Neural crest cell (in vitro differentiated cells): ENCODE measurements at regions not wholly inside any gene's neighbourhood (a gene's known extent, or its start where the extent isn't known, plus 50 kb on each side); places are given as distances from the start of the nearest gene placed in this dataset.

Source experiments
- DNase-seq: peaks from one replicate; pipeline ENCODE4 v3.0.0; 2021; ENCODE audit warnings: low read depth, mixed read lengths, low spot score
- H3K27ac Mint-ChIP-seq: one replicate; pipeline ENCODE4 v1.8.0; 2021; ENCODE audit warnings: mild to moderate bottlenecking, mixed read lengths; ENCODE audit not compliant: unreplicated experiment
- H3K27me3 Mint-ChIP-seq: 2 replicates; pipeline ENCODE4 v1.8.0; 2021; ENCODE audit warnings: low read depth, mild to moderate bottlenecking, mixed read lengths
- H3K36me3 Mint-ChIP-seq: 2 replicates; pipeline ENCODE4 v1.8.0; 2021; ENCODE audit warnings: low read depth, mild to moderate bottlenecking, mixed read lengths
- H3K4me1 Mint-ChIP-seq: 2 replicates; pipeline ENCODE4 v1.8.0; 2021; ENCODE audit warnings: mixed read lengths
- H3K4me3 Mint-ChIP-seq: one replicate; pipeline ENCODE4 v1.8.0; 2021; ENCODE audit warnings: mild to moderate bottlenecking, mixed read lengths
- H3K9me3 Mint-ChIP-seq: 2 replicates; pipeline ENCODE4 v1.8.0; 2021; ENCODE audit warnings: mixed read lengths
- TF ChIP-seq, protein P1 (sequence below): fragments of 200-600 bp; sonication (generic); conservative IDR thresholded peaks from 2 replicates; pipeline ENCODE4 v1.5.0; 2021; ENCODE audit warnings: antibody characterized with exemption, mild to moderate bottlenecking

DNA sequence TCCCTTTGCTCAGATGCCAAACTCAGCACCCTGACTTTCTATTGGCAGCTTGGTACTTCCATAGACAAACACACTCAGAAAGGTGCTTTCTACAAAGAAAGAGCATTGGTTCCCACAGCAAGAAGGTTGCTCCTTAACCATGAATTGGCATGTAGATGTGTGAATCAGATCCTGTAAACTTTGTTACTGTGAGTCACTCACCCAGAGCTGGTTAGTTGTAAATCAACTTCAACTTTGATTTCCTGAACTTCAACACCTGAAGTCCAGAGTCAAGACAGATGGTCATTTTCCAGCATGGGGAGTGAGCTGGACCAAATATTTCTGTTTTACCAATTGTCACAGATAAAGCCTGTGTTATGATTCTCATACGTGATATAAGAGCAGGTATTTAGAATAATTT is 797.2 kb downstream of the TNS3 start:
- TF ChIP-seq, protein P1, sequence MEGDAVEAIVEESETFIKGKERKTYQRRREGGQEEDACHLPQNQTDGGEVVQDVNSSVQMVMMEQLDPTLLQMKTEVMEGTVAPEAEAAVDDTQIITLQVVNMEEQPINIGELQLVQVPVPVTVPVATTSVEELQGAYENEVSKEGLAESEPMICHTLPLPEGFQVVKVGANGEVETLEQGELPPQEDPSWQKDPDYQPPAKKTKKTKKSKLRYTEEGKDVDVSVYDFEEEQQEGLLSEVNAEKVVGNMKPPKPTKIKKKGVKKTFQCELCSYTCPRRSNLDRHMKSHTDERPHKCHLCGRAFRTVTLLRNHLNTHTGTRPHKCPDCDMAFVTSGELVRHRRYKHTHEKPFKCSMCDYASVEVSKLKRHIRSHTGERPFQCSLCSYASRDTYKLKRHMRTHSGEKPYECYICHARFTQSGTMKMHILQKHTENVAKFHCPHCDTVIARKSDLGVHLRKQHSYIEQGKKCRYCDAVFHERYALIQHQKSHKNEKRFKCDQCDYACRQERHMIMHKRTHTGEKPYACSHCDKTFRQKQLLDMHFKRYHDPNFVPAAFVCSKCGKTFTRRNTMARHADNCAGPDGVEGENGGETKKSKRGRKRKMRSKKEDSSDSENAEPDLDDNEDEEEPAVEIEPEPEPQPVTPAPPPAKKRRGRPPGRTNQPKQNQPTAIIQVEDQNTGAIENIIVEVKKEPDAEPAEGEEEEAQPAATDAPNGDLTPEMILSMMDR: no peak
- Mint-ChIP-seq H3K36me3 (peaks cover 15% of the 10 kb centered on the region), H3K4me3 (no peak overlapping the region), H3K4me1 (peaks cover 11% of the 10 kb centered on the region), H3K9me3 (peaks cover 15% of the 10 kb centered on the region), H3K27ac (no peak overlapping the region), H3K27me3 (no peaks in the 10 kb centered on the region)
- no peak for DNase-seq

DNA sequence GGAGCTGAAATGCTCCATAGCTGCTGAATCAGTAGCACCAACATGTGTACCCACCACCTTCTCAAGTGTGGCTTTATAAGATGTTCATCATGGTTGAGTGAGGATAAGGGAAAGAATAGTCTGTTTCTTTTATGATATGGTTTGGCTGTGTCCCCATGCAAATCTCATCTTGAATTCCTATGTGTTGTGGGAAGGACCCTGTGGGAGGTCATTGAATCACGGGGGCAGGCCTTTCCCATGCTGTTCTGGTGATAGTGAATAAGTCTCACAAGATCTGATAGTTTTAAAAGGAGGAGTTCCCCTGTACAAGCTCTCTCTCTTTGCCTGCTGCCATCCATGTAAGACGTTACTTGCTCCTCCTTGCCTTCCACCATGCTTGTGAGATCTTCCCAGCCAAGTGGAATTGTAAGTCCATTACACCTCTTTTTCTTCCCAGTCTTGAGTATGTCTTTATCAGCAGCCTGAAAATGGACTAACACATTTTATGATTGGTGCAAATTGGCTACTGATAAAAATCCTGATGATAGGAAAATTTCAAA is 799.9 kb downstream of the TNS3 start:
- Mint-ChIP-seq H3K4me1 (peaks cover 12% of the 10 kb centered on the region), H3K4me3 (no peak overlapping the region), H3K36me3 (peaks cover 14% of the 10 kb centered on the region), H3K9me3 (peaks cover 14% of the 10 kb centered on the region), H3K27ac (no peak overlapping the region), H3K27me3 (no peaks in the 10 kb centered on the region)
- no peak for DNase-seq
- TF ChIP-seq, protein P1: no peak

DNA sequence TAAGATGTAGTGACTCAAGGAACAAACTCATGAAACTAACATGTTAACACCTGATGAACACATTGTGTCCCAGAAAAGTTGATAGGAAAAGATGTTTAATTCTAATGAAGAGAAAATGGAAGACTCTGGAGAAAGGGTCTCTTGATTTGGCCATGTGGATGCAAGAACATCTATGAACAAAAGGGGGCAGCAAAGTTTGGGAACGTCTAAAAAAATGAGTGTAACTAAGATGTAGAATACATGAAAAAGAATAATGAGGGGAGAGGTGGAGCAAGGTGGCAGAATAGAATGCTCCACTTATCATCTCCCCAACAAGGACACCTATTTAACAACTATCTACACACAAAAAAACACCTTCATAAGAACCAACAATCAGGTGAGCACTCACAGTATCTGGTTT is 805.1 kb downstream of the TNS3 start:
- Mint-ChIP-seq H3K4me1 (peaks cover 18% of the 10 kb centered on the region), H3K36me3 (peaks cover 13% of the 10 kb centered on the region), H3K27ac (no peak overlapping the region), H3K9me3 (peaks cover 16% of the 10 kb centered on the region), H3K4me3 (no peak overlapping the region), H3K27me3 (no peaks in the 10 kb centered on the region)
- TF ChIP-seq, protein P1: peak; percentile 56
- no peak for DNase-seq

DNA sequence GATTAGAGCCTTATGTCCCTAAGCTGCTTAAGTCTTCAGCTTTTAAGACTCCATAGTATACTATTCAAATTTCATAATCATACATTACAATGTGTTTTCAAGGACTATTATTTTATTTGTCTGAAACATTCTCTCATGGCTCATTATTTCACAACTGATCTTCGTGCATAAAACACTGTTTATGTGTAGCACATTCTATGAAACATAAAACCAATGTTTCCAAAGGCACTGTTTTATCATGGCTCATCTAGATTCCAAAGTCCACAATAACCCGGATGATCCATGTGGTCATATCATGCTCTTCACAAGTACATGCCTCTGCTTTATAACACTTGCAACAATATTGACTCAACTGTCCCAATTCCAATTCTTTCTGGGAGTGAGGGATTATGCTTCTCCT is 806.1 kb downstream of the TNS3 start:
- DNase-seq: no peak
- Mint-ChIP-seq H3K27me3 (no peaks in the 10 kb centered on the region), H3K4me1 (peaks cover 18% of the 10 kb centered on the region), H3K4me3 (no peak overlapping the region), H3K27ac (no peak overlapping the region), H3K36me3 (peaks cover 8% of the 10 kb centered on the region), H3K9me3 (peaks cover 12% of the 10 kb centered on the region)
- TF ChIP-seq, protein P1: no peak

DNA sequence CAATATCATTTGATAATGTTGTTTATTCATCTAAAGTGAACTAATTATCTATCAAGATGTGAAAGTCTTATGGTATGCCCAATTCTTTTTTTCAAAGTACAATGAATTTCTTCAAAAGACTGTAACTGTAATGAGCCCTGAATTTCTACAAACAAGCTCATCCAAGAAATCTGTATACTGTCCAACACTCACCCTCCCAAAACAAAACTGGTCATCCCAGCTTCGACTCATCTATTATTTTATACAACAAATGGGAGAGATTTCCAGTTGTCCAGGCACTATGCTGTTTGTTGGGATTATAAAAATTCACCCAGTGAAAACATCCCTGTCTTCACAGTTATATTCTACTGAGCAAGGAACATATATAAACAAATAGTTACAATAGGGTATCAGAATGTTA is 806.9 kb downstream of the TNS3 start:
- H3K4me3 Mint-ChIP-seq: no peak overlapping the region
- no peaks in the 10 kb centered on the region for H3K27me3 Mint-ChIP-seq
- no peak overlapping the region for H3K27ac Mint-ChIP-seq
- H3K4me1 Mint-ChIP-seq: peaks cover 18% of the 10 kb centered on the region
- DNase-seq: no peak
- peaks cover 6% of the 10 kb centered on the region for H3K36me3 Mint-ChIP-seq
- TF ChIP-seq, protein P1: no peak
- H3K9me3 Mint-ChIP-seq: peaks cover 10% of the 10 kb centered on the region

DNA sequence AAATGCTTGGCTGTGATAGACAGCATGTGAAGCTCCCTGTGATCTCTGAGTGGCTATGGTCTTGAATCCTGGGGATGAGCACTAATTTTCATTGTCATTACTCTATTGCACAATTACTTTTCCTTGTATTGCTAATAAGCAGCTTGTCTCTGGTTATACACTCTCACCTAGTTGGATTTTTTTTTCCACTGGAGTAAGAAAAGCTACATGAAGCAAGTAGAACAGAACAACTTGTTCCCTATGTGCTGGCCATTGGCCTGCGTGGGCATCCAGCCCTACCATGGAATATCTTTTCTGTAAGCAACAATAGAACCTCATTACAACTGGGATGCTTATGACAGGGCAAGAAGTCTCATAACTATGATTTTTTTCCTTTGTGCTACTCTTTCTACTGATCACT is 807.4 kb downstream of the TNS3 start:
- Mint-ChIP-seq H3K4me1 (peaks cover 18% of the 10 kb centered on the region), H3K27me3 (no peaks in the 10 kb centered on the region), H3K36me3 (peaks cover 10% of the 10 kb centered on the region), H3K27ac (no peak overlapping the region), H3K9me3 (peaks cover 15% of the 10 kb centered on the region), H3K4me3 (no peak overlapping the region)
- TF ChIP-seq, protein P1: no peak
- no peak for DNase-seq
